ENCODE measurements at regions not wholly inside any gene's neighbourhood (a gene's known extent, or its start where the extent isn't known, plus 50 kb on each side); places are given as distances from the start of the nearest gene placed in this dataset.
"Not testable (repeated sequence)": the region's sequence is repeated elsewhere in the genome, so short reads cannot be mapped to it uniquely, and the experiment has no call there.

DNA sequence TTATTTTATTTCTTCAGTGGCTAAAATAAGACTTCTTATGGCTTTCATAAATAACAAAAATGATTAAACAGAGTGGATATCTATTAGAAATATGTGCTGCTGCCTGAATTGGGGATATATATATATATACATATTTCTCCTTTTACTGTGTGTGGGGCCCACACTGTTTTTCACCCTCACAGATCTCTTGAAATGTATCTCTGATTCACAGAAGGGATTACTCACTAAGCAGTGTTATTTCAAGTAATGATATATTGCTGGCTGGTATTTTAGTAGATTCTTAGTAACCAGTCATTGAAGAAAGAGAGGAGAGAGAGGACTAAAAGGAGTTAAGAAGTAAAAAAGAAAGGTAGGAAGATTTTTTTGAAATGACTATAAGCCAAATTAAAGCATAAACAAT, 308.6 kb upstream of the NRP1 start:
- DNase-seq, result no peak

DNA sequence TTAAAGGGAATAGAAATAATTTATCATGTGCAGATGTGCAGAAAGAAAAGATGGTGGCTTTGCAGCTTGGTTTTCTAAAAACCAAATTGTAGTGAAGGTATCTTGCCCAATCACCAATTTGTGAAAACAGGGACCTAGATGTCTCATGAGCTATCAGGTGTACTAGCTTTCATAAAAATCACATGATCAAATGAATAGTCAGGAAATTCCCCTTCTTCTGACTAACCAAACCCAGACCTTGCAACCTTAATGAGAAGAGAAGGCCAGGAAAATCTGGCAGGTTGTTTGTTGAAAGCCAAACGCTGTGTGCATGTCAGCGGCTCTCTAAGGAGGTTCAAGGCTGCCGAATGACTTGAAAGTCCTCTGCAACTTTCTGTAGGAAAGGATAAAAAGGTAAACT, 304.4 kb upstream of the NRP1 start:
- no peak for DNase-seq

DNA sequence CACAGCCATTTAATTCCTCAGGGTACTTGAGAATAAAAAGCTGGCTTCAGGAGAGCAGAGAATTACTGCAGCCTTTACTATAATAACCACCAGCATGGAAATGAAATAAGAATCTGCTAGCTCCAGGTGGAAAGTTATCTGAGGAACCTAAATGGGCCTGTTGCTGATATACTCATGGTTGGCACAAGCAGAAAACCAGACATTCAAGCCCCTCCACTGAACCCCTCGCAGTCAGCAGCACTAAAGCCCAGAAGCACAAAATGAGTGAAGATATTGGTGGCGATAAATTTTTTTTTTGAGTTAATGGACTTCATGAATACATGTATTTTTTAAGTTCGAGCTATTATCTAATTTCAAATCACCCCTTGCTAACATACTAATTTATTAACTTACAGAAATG, 303.9 kb upstream of the NRP1 start:
- DNase-seq, result no peak

DNA sequence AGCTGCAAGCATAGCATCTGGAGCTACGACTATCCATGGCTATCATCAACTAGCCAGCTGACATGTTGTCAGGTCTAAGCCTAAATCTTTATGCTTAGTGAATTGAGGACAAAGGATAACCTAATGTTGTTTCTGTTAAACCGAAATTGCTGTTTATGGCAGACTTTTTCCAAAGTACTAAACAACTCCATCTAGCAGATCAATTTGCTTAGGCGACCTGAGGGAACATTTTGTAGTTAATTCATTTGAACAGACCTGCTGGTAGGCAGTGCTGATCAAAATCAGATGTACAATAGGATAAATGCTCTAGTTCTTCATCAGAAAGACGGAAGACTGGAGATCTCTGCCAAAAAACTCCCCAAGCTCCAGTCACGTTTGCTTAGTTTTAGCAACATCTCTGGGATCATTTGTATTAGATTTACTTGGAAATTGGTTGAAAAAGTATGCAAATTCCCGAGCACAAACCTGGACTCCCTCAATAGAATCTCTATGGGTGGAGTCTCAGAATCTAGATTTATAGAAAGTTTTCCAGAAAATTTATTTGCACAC, 301.6 kb upstream of the NRP1 start:
- DNase-seq, result no peak

DNA sequence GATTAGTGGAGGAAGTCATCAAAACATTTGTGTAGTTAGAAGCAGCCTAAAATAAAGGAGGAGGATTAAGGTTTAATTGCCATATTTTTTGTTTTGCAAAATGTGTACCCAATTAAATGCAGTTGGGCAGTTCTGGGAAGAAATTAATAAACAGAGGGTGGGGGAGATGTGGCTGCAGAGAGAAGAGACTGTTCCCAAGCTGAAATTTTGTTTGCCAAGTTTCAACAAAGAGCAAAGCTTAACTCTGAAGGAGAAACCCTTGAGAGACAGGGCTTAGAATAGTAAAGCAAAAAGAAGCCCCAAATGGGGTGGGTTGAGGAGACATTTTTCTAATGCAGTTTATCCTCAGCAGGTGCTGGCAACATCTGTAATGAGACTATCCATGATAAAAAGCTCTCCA, 298.0 kb upstream of the NRP1 start:
- no peak for DNase-seq

DNA sequence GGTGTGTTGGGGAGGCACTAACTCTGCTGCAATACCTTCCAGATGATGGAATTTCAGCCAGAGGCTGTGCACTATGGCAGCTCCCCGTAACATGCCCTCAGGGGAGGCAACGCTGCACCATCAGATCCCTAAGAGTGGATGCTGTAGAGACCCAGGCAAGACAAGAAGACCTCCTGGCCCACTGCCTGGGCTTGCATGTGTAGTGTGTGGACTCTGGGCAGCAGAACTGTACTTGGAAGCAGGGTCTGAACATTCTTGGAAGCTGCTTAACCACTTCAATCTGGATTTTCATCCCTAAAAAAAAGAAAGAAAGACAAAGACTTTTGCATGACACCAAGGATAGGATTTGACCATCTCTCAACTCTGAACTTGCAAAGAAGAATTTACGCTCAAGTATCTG, 297.5 kb upstream of the NRP1 start:
- no peak for DNase-seq

DNA sequence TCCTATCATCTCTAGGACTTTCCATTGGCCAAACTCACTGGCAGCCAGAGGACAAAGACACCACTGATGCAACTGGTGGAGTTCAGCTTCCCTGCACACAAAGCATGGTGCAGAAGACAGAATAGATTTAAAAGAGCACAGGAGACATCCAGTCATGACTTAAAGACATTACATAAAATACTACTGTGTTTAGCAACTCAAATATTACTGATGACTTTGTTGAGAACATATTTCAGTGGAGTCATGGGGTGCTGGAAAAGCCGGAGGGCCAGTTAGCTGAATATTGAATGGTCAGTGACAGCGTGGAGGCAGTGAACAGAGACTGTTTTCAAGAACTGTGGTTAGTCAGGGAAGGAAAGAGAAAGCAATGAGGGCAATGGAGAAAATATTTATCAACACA, 296.3 kb upstream of the NRP1 start:
- DNase-seq, result no peak

DNA sequence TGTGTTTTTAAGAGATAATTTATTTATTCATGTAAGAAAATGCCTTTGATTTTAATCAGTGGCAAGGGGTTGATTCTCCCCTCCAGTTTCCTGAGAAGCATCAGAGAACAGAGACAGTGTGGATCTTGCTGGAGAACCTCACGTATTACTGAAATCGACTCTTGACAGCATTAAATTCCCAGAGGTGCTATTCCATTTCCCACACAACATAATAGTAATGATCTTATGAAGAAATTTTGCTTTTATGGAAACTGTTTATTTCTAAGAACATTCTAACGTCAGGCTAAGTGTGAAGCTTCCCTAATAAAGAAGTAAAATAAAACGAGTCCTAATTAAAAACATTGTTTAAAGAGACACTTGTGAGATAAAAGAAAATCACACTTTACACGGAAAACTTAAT, 293.1 kb upstream of the NRP1 start:
- no peak for DNase-seq

DNA sequence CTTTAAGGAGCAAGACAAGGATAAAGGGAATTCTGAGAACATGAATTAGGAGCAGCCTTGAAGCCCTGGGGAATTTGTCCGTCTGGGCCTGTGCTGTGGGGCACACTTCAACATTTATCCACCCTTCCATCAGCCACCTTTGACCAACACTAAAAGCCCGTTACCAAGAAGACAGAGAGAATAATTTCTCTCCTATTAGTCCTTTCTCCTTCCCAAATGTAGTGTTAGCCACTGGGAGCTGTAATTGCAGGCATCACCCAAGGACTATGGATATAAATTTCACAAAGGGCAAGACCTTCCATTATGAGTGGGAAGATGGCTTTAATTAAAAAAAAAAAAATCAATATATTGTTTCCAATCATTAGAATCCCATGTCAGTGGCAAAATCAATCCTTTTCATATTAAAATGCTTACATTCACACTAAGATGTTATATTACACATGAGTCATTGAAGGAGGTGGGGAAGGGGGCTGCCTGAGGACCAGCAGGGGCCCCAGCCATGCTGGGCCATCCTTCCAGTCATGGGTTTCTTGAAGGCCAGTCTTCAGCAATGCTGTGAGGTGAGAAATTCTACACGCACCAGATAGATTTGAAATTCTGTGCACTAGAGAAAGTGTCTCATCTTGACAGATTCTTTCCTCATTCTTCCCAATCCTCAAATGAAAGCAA, 292.5 kb upstream of the NRP1 start:
- DNase-seq, result no peak

DNA sequence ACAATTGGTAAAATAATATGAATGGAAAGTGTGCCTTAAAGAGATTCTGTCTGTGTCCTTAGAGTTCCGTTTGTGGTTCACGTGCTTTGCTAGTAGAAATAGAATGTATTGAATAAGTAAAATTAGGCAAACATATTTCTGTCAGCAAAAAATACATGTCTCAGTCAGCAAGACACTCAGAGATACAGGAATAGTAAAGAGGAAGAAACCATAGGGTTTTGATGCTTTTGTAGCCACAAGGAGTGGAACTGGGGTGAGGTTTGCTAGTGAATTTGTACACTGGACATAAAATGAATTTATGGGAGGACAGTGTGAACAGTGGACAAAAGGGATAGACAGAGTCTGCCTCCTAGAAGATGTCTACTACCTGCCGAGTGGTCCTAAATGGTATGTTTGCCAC, 289.2 kb upstream of the NRP1 start:
- no peak for DNase-seq

DNA sequence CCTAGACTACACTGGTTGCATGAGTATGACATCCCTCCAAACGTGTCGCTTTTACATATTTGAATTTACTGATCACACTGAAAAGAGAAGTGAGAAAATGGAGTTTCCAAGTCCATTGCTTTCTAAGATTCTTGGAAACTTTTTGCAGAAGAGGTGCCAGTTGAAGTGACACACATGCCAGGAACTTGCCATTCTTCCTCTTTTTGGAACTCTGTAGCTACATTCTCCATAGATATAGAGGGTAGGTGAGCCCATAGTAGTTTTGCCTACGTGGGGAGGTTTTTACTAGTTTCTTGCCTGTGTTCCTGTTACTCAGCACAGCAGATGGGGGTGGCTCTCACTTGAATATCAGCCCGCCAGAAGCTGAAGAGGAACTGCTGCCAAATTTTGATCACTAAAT, 286.6 kb upstream of the NRP1 start:
- no peak for DNase-seq

DNA sequence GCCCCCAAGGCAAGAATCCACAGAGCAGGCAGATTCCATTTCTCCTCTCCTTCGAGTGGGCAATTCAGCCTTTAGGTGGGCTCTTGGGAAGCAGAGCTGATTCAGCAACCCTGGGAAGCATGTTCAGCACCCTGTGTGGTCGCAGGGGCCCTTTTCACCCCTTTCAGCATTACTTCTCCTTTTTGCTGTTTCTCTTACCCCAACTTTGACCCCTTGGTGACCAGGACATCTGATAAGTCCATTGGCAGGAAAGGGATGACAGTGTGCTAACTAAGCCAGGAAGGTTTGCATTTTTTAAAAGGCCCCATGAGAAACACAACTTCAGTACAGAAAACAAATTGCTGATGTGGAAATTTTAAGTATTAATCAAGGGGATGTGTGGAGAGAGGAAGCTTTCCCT, 283.7 kb upstream of the NRP1 start:
- no peak for DNase-seq

DNA sequence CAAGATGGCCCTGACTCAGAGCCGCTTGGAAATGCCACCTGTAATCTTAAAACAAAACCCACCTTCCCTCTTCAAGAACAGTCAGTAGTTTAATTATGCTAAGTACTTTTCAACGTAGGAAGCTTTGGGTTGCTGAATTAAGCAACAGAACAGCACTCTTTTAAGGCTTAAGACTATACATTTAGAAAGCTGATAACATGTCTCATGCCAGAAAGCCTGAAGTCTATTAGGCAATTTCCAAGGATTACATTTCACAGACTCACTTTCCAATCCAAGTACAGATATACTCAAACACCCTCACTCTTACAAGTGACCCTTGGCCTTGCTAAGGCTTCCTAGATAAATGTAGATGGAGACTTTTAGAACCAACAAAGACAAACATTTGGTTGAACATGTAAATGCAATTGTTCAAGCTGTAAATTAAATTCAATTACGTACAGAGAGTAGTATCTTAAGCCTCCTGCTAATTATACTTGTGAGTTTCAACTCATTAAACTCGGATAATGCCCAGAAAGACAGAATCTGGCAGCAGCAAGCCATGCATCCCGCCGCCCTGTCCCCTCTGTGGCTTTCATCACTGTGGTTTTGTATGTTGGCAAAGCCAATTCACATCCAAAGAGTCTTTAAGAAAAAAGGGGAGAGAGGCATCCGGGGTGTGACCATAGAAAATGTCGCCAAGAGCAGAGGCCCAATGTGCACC, 283.1 kb upstream of the NRP1 start:
- no peak for DNase-seq

DNA sequence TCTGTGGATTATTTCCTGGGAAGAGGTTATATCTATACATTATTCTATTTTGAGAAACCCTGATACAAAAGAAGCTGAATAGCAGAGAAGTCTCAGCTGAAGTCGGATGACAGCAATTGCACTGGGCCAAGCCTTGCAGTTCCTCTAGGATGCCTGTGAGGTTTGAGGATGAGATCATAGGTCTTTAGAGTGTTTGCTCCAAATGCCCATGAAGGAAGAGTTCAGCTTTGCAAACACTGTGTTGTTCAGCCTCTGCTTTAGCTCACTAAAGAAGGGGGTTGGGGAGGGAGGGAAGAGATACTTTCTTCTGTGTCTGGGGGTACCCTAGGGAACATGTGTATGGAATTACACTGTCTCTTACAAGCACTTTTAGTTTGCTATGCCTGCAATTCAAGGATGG, 282.5 kb upstream of the NRP1 start:
- no peak for DNase-seq

DNA sequence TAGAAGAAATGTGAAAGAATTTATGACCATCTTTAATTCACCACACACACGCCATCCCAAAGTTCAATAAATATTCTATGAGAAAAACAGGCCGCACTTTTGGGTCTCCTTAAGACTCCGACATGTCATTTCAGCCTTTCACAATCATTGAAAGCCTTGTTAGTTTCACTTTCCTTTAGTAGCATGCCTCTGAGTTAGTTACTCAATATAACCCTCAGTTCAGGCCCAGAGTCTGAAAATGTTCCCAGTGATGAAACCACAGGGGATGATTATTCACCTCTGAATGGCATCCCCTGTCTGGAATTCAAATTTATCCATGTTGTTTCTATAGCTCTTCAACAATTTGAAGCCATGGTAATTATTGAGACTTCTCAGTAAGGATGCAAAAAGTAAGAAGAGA, 278.1 kb upstream of the NRP1 start:
- peak; percentile 43 for DNase-seq

DNA sequence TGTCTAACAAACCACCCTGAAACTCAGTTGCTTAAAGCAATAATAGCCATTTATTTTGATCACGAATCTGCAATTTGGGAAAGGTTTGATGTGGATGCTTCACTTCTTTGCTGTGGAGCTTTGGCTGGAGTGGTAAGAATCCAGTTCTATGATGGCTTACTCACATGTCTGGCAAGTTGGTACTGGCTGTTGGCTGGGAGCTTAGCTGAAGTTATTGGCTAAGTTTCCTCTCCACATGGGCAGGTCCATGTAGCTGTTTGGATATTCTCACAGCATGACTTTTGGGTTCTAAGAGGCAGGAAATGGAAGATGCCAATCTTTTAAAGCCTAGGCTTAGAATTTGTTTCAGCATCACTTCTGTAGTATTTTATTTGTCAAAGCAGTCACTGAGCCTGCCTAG, 277.6 kb upstream of the NRP1 start:
- no peak for DNase-seq

DNA sequence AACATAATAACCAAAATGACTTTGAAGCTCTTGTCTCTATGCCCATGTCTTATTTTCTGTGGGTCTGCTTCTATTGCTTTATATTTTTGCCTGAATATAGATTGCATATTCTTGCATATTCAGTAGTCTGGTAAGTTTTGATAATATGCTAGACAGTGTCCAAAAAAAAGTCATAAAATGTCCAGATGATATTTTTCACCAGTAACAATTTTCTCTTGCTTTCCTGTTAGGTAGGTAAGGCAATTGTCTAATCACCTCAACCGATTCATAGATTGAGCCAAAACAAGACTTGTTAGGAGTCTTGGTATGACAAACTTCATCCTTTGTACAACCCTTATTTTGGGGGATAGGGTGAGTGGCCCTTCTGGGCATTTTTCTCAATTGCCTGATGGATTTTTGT, 277.0 kb upstream of the NRP1 start:
- no peak for DNase-seq

DNA sequence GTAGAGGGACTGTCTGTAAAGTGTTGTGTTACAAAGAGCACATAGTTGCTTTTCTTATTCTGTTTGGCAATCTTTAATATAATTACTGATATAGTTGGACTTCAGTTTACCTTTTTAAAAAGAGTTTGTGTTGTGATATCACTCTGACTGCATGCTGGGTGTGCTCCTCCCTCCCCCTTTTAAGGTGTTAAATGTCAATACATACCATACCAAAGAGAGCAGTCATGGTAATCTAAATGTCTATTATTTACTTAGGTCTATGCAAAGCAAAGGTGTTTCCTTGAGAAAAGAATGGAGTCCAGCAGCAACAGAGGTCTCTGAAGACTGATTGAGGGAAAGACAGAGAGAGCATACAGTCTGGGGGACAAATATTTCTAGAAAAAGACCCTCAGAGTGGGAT, 275.1 kb upstream of the NRP1 start:
- no peak for DNase-seq

DNA sequence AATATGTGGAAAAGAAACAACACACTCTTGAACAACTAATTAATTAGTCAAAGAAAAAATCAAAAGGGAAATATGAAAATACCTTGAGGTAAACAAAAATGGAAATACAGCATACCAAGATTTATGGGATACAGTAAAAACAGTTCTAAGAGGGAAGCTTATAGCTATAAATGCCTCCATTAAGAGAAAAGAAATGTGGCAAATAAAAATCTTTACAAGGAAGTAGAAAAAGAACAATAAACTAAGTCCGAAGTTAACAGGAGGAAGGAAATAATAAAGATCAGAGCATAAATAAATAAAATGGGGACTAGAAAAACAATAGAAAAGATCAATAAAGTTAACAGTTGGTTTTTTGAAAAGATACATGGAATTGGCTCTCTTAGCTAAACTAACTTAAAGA, 267.8 kb upstream of the NRP1 start:
- no peak for DNase-seq

DNA sequence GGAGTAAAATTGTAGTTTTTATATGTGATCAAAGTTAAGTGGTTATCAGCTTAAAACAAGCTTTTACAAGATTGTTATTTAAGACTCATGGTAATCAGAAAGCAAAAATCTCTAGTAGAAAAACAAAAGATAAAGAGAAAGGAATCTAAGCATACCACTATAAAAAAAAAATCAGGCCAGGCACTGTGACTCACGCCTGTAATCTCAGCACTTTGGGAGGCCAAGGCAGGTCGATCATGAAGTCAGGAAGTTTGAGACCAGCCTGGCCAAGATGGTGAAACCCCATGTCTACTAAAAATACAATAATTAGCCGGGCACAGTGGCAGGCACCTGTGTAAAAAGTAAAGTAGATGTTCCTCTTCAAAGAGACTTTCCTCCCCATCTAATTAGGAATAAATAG, 265.9 kb upstream of the NRP1 start:
- no peak for DNase-seq

DNA sequence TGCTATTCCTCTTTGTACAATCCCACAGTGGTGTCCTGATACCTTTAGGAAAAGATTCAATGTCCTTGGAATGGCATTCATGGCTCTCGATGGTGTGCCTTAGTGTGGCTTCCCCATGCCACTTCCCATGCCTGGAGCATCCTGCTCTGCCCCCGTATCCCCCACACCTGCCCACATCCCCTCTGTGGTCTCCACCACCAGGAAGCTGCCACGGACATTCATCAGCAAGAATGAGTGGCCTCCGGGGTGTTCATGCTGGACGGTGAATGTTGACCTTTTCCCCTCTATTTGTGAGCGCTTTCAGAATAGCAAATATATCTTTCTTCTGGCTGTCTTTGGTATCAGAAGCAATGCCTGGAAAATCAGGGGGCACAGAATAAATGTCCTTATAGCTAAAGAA, 262.0 kb upstream of the NRP1 start:
- no peak for DNase-seq

DNA sequence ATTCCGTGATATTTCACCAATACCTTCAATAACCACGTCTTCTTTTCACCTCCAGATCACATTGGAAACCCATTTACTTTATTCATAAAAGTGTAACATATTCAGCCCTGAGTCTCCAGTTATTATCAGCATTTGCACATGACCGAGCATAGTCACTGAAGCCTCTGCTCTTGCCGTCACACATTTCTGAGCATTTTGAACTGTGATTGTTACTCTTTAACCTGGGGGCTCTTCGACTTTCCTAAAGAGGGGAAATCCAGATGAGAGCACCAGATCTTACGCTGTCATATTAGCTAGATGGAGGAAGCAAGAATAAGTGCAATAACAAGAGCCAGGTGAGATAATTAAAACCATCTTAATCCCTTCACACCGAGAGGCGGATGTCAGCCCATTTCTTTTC, 260.0 kb upstream of the NRP1 start:
- DNase-seq, result no peak

DNA sequence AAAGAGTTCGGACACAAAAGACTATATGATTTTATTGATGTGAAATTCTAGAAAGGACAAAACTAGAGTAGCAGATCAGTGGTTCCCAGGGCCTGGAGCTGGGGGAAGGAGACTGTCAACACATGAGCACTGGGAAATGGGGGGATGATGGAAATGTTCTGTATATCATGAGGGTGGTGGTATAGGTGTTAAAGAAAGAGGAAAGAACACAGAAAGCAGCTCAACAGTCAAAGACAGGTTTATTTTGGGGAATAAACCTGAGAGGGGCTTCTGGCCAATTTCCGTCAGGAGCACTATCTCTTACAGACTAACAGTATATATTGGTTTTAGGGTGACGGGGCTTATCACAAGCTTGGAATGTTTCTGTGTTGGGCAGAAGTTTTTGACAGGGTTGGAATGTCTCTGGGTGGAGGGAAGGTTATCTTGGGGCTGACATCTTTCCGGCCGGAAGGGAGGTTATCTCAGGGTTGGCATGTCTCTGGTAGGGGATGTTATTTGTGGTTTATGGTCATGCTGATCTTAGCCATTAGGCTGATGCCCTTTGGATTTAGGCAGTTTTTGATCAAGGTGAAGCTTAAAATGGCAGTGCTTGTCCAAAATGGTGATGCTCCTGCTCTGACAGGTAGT, 254.6 kb upstream of the NRP1 start:
- DNase-seq, result no peak

DNA sequence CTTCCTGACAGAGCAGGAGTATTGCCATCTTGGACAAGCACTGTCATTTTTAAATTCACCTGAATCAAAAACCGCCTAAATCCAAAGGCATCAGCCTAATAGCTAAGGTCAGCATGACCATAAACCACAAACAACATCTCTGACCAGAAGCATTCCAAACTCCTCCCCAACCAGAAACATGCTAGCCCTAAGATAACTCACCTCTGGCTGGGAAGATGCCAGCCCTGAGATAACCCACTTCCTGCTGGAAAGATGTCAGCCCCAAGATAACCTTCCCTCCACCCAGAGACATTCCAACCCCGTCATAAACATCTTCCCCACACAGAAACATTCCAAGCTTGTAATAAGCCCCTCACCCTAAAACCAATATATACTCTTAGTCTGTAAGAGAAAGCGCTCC, 250.1 kb upstream of the NRP1 start:
- DNase-seq, result not testable (repeated sequence)

All from activated CD4-positive, alpha-beta T cell treated with anti-CD3 and anti-CD28 coated beads, Interleukin-2, amount 50 U/mL, for 16 hours (primary cell).